Mucosa of rectum (tissue), 2 donors: ENCODE measurements at regions not wholly inside any gene's neighbourhood (a gene's known extent, or its start where the extent isn't known, plus 50 kb on each side); places are given as distances from the start of the nearest gene placed in this dataset.
"Not testable (repeated sequence)": the region's sequence is repeated elsewhere in the genome, so short reads cannot be mapped to it uniquely, and the experiment has no call there.

ENCODE experiments used
- H3K27ac ChIP-seq, 2 donors: one replicate each; pipeline ENCODE4 v1.7.0; 2013; ENCODE audit warnings: inconsistent platforms in 2 of 2, low read depth in 2 of 2, low read length in 2 of 2
- H3K27me3 ChIP-seq, 2 donors: one replicate each; pipeline ENCODE4 v1.7.0; 2013; ENCODE audit warnings: low read length in 2 of 2; ENCODE audit not compliant: control insufficient read depth in 2 of 2, insufficient read depth in 2 of 2
- H3K36me3 ChIP-seq, 2 donors: one replicate each; pipeline ENCODE4 v1.7.0; 2013; ENCODE audit warnings: low read length in 2 of 2; ENCODE audit not compliant: control insufficient read depth in 2 of 2, insufficient read depth in 2 of 2
- H3K4me1 ChIP-seq, 2 donors: one replicate each; pipeline ENCODE4 v1.7.0; 2013; ENCODE audit warnings: low read length in 2 of 2, mild to moderate bottlenecking in 1 of 2; ENCODE audit not compliant: control insufficient read depth in 2 of 2, insufficient read depth in 2 of 2
- H3K4me3 ChIP-seq, 2 donors: one replicate each; pipeline ENCODE4 v1.7.0; 2013; ENCODE audit warnings: low read length in 2 of 2
- H3K9ac ChIP-seq, 2 donors: one replicate each; pipeline ENCODE4 v1.7.0; 2013; ENCODE audit warnings: low read length in 2 of 2, low read depth in 1 of 2, mild to moderate bottlenecking in 1 of 2
- H3K9me3 ChIP-seq, 2 donors: one replicate each; pipeline ENCODE4 v1.7.0; 2013; ENCODE audit warnings: low read length in 2 of 2; ENCODE audit not compliant: control insufficient read depth in 2 of 2
- donor health status: healthy.
- donor health status: Normal muscosa, but diverticular disease.

DNA sequence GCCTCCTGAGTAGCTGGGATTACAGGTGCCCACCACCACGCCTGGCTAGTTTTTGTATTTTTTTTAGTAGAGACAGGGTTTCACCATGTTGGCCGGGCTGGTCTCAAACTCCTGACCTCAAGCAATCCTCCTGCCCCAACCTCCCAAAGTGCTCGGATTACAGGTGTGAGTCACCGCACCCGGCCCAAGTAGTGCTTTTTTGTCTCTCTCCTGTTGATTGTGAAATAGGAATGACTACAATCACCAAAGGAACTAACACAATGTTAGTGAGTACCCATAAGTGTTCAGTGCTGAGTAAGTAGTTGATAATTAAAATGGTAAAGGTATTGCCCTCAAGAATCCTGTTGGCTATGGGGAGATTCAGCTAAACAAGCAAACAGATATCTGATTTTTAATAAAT, 294.1 kb upstream of the LYZL1 start:
- H3K9ac ChIP-seq, H3K9me3 ChIP-seq, H3K36me3 ChIP-seq, H3K27me3 ChIP-seq, H3K27ac ChIP-seq, H3K4me1 ChIP-seq, H3K4me3 ChIP-seq: not testable (repeated sequence)

DNA sequence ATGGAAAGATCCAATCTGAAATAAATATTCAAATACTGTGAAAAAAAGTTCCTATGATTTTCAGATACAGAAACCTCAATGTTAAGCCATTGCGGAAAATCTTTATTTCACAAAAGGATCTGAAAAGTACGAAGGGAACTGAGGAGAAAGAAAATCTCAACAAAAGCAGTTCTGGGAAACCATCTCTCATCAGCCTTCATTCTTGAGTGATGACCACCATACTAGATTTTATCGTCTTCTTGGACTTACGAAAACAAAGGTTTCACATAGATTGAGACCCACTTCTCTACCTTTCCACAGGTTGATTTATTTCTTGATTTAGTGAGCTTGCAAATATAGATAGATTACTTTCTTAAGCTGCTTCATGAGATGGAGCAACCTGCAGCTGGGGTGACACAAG, 293.4 kb upstream of the LYZL1 start:
- H3K4me3 ChIP-seq, result no peak overlapping the region
- no peak overlapping the region for H3K27ac ChIP-seq
- no peak overlapping the region for H3K9ac ChIP-seq
- H3K36me3 ChIP-seq, result no peaks in the 10 kb centered on the region
- no peaks in the 10 kb centered on the region for H3K4me1 ChIP-seq
- H3K27me3 ChIP-seq, result peaks cover 0 to 2% of the 10 kb centered on the region in 2 donors
- H3K9me3 ChIP-seq, result no peaks in the 10 kb centered on the region

DNA sequence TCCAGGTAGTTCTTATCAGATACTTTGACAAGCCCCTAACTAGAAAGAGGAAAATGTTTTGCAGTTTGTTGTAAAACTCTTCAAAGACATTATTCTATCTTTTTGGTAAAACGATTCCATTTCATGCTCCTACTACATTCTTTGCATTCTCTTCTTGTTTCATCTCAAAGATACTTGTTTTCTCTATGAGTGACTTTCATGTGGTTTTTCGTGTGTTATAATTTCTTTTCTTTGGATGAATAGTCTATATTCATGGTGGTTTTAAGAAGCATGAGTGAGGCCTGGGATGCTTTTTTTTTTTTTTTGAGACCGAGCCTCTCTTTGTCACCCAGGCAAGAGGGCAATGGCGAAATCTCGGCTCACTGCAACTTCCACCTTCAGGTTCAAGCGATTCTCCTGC, 292.5 kb upstream of the LYZL1 start:
- no peak overlapping the region for H3K4me3 ChIP-seq
- H3K9me3 ChIP-seq, result no peaks in the 10 kb centered on the region
- H3K9ac ChIP-seq, result no peak overlapping the region
- H3K27ac ChIP-seq, result no peak overlapping the region
- peaks cover 0 to 2% of the 10 kb centered on the region in 2 donors for H3K27me3 ChIP-seq
- H3K36me3 ChIP-seq, result no peaks in the 10 kb centered on the region
- no peaks in the 10 kb centered on the region for H3K4me1 ChIP-seq

DNA sequence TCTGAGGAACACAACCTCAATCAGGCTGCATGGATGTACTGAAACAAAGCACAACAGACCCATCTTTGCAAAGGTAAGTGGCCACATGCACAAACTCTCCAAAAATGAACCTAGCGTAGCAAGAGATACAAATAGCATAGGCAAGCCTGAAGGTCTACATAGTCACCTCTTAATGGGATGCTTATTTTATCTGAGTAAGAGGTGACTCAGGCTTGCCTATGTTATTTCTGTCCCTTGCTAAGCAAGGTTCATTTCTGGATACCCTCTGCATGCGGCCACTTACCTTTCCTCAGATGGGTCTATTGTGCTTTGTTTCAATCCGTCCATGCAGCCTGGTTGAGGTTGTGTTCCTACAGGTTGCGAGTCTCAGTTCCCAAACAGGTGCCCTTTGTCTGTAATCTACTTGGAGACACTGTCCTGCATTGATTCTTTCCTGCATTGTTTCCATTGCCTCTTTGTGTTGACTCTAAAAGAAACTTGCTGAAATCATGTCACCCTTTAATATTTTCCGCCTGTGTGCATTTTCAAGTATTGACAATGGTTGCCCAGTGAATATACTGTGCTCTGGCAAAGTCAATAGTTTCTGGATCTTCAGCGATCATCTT, 291.8 kb upstream of the LYZL1 start:
- H3K36me3 ChIP-seq, result no peaks in the 10 kb centered on the region
- H3K4me1 ChIP-seq, result no peaks in the 10 kb centered on the region
- H3K27me3 ChIP-seq, result peaks cover 0 to 2% of the 10 kb centered on the region in 2 donors
- H3K27ac ChIP-seq, result no peak overlapping the region
- no peak overlapping the region for H3K4me3 ChIP-seq
- H3K9me3 ChIP-seq, result no peaks in the 10 kb centered on the region
- no peak overlapping the region for H3K9ac ChIP-seq

DNA sequence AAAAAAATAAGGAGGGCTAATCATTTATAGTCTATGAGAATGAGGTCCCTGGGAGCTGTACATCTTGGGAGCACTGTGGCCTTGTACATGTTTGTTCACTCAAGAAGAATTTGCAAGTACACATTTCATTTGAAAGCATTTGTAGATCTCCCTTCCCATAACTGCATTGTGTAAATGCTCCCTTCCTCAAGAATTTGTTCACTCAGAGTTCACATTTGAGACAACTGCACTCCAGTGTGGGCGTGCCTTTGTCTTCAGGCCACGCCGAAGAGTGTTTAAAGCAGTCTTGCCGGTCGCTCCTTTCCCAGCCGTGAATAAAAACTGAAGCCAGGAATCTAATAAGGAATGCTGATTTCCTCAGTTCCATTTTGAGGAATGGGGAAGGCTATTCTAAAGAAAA, 291.1 kb upstream of the LYZL1 start:
- Histone ChIP-seq H3K4me1 (no peaks in the 10 kb centered on the region), H3K9me3 (no peaks in the 10 kb centered on the region), H3K27ac (no peak overlapping the region), H3K27me3 (peaks cover 0 to 2% of the 10 kb centered on the region in 2 donors), H3K9ac (no peak overlapping the region), H3K4me3 (no peak overlapping the region), H3K36me3 (no peaks in the 10 kb centered on the region)

DNA sequence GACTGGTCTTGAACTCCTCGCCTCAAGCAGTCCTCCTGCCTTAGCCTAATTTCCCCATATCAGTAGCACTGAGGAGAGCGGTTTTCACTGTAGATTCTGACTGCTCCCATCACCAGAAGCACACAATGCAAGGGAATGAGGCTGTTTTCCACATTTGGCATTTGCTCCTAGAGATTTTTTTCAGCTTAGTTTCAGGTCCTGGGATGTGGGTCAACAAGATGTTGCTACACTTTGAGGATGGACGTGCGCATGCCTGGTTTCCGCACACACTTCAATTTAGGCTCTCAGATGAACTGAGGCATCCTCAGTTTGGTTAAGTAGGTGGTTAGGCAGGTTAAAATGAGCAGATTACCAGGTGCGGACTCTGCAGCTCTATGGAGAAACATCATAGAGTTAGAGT, 287.1 kb upstream of the LYZL1 start:
- Histone ChIP-seq H3K4me1 (no peaks in the 10 kb centered on the region), H3K36me3 (no peaks in the 10 kb centered on the region), H3K9ac (no peak overlapping the region), H3K27me3 (peaks cover 0 to 2% of the 10 kb centered on the region in 2 donors), H3K9me3 (no peaks in the 10 kb centered on the region), H3K4me3 (no peak overlapping the region), H3K27ac (no peak overlapping the region)

DNA sequence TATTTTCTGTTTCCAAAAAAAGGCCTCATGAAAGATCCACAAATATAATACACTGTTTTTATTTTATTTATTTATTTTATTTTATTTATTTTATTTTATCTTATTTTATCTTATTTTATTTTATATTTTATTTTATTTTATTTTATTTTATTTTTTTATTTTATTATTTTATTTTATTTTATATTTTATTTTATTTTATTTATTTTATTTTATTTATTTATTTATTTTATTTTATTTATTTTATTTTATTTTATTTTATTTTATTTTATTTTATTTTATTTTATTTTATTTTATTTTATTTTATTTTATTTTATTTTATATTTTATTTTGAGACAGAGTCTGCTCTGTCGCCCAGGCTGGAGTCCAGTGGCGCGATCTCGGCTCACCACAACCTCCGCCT, 285.9 kb upstream of the LYZL1 start:
- H3K9ac ChIP-seq, H3K4me3 ChIP-seq, H3K27ac ChIP-seq, H3K9me3 ChIP-seq, H3K36me3 ChIP-seq, H3K4me1 ChIP-seq, H3K27me3 ChIP-seq: not testable (repeated sequence)

DNA sequence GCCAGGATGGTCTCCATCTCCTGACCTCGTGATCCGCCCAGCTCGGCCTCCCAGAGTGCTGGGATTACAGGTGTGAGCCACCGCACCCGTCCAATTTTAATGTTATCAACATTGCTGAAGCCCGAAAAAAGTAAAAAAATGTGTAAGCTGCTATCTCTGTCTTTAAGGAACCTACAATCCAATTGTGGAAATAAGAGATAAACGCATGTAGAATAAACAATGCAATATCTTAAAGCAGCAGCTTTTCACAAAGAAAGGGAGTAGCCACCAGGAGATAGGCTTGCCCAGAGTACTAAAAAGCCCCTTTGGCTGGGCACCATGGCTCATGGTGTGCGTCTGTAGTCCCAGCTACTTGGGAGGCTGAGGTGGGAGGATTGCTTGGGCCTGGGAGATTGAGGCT, 282.9 kb upstream of the LYZL1 start:
- H3K9me3 ChIP-seq, result no peaks in the 10 kb centered on the region
- H3K36me3 ChIP-seq, result no peaks in the 10 kb centered on the region
- H3K27ac ChIP-seq, result no peak overlapping the region
- H3K4me3 ChIP-seq, result no peak overlapping the region
- no peak overlapping the region for H3K9ac ChIP-seq
- H3K4me1 ChIP-seq, result no peaks in the 10 kb centered on the region
- no peaks in the 10 kb centered on the region for H3K27me3 ChIP-seq

DNA sequence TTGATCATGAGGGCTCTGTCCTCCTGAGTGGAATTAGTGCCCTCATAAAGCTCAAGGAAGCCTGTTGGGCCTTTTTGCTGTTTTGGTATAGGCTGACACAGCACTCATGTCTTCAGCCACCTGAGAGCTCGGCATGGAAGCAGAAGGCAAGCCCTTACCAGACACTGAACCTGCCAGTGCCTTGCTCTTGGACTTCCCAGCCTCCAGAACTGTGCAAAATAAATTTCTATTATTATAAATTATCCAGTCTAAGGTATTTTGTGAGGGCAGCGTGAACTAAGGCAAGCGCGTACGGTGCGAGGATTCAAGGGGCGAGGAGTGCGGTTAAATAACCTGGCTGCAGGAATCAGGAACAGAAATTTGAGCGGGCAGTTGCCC, 281.5 kb upstream of the LYZL1 start:
- H3K4me1 ChIP-seq, result no peaks in the 10 kb centered on the region
- no peaks in the 10 kb centered on the region for H3K36me3 ChIP-seq
- H3K9me3 ChIP-seq, result no peaks in the 10 kb centered on the region
- H3K27me3 ChIP-seq, result no peaks in the 10 kb centered on the region
- no peak overlapping the region for H3K4me3 ChIP-seq
- H3K27ac ChIP-seq, result no peak overlapping the region
- no peak overlapping the region for H3K9ac ChIP-seq

DNA sequence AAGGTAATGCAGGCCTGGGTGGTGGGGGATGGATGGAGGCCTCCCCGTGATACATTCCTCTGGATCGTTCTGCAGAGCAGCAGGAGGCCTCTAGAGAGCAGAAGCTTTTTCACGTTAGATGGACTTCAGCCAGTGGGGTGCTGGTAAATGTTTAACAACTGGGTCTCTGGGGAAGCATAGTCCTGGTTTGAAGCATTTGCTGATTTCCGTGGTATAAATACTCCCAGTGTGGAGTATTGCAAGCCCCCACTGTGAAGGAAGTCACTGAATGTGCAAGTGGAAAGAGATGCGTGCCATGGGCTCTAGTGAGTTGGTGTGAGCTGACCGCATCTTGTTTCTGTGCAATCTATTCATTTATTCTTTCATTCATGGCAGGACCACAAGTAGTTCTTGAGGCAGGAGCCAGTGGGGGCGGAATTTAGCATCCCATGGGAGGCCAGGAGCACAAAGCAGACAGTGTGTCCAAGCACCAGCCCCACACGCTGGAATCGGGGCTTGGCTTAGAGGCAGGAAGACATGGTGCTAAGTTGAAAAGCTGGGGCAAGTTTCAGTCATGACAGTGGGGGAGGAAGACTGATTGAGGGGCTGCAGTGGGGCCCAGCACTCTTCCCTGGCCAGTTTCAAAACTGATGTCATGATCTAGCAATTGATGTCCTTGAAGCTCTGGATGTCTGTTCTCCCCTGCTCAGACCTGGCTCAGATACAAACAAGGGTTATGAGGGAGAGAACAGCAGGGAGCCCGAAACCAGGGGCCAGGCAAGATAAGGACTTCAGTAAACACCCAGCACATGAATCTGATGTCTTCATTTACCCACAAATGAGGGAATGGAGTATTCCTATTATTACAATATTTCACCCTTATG, 280.9 kb upstream of the LYZL1 start:
- no peaks in the 10 kb centered on the region for H3K27me3 ChIP-seq
- no peak overlapping the region for H3K4me3 ChIP-seq
- H3K36me3 ChIP-seq, result no peaks in the 10 kb centered on the region
- H3K4me1 ChIP-seq, result no peaks in the 10 kb centered on the region
- no peak overlapping the region for H3K27ac ChIP-seq
- no peaks in the 10 kb centered on the region for H3K9me3 ChIP-seq
- no peak overlapping the region for H3K9ac ChIP-seq
